ENCODE measurements at regions not wholly inside any gene's neighbourhood (a gene's known extent, or its start where the extent isn't known, plus 50 kb on each side); places are given as distances from the start of the nearest gene placed in this dataset.
A peak's percentile ranks its signal among the peaks of the same experiment; 100 is the strongest.

- DNase-seq (ENCODE audit: low read depth, low spot score), result no peak
These were observed 329.1 kb upstream of the PKDCC start for GRCh38 chr2:41718705-41719104.

GRCh38 chr2:41719756-41720155 lies 328.1 kb upstream of the PKDCC start:
- DNase-seq (ENCODE audit: low read depth, low spot score), result no peak

GRCh38 chr2:41720331-41721251 lies 327.2 kb upstream of the PKDCC start:
- DNase-seq (ENCODE audit: low read depth, low spot score), result no peak

- no peak for DNase-seq (ENCODE audit: low read depth, low spot score)
These were observed 325.0 kb upstream of the PKDCC start for GRCh38 chr2:41722668-41723369.

GRCh38 chr2:41723526-41723925 lies 324.3 kb upstream of the PKDCC start:
- DNase-seq (ENCODE audit: low read depth, low spot score), result no peak

GRCh38 chr2:41724465-41724864 lies 323.4 kb upstream of the PKDCC start:
- no peak for DNase-seq (ENCODE audit: low read depth, low spot score)

GRCh38 chr2:41725901-41726300 lies 321.9 kb upstream of the PKDCC start:
- DNase-seq (ENCODE audit: low read depth, low spot score), result no peak

GRCh38 chr2:41726364-41726763 lies 321.5 kb upstream of the PKDCC start:
- DNase-seq (ENCODE audit: low read depth, low spot score), result no peak

- DNase-seq (ENCODE audit: low read depth, low spot score), result no peak
These were observed 320.7 kb upstream of the PKDCC start for GRCh38 chr2:41727152-41727551.

GRCh38 chr2:41727711-41728110 lies 320.1 kb upstream of the PKDCC start:
- no peak for DNase-seq (ENCODE audit: low read depth, low spot score)

- DNase-seq (ENCODE audit: low read depth, low spot score), result no peak
These were observed 319.0 kb upstream of the PKDCC start for GRCh38 chr2:41728788-41729338.

GRCh38 chr2:41729800-41730364 lies 317.9 kb upstream of the PKDCC start:
- DNase-seq (ENCODE audit: low read depth, low spot score), result peak; percentile 3

GRCh38 chr2:41735006-41735405 lies 312.8 kb upstream of the PKDCC start:
- no peak for DNase-seq (ENCODE audit: low read depth, low spot score)

GRCh38 chr2:41735476-41735875 lies 312.3 kb upstream of the PKDCC start:
- no peak for DNase-seq (ENCODE audit: low read depth, low spot score)

- no peak for DNase-seq (ENCODE audit: low read depth, low spot score)
These were observed 311.7 kb upstream of the PKDCC start for GRCh38 chr2:41736105-41736567.

- no peak for DNase-seq (ENCODE audit: low read depth, low spot score)
These were observed 311.2 kb upstream of the PKDCC start for GRCh38 chr2:41736586-41736985.

- DNase-seq (ENCODE audit: low read depth, low spot score), result no peak
These were observed 309.9 kb upstream of the PKDCC start for GRCh38 chr2:41737888-41738287.

- DNase-seq (ENCODE audit: low read depth, low spot score), result no peak
These were observed 305.7 kb upstream of the PKDCC start for GRCh38 chr2:41741951-41742595.

GRCh38 chr2:41743324-41743723 lies 304.5 kb upstream of the PKDCC start:
- DNase-seq (ENCODE audit: low read depth, low spot score), result no peak

GRCh38 chr2:41750829-41751228 lies 297.0 kb upstream of the PKDCC start:
- no peak for DNase-seq (ENCODE audit: low read depth, low spot score)

GRCh38 chr2:41759880-41760279 lies 287.9 kb upstream of the PKDCC start:
- DNase-seq (ENCODE audit: low read depth, low spot score), result no peak

- DNase-seq (ENCODE audit: low read depth, low spot score), result no peak
These were observed 284.7 kb upstream of the PKDCC start for GRCh38 chr2:41763141-41763540.

Measured in ELF-1 (cell line).